ENCODE measurements at regions not wholly inside any gene's neighbourhood (a gene's known extent, or its start where the extent isn't known, plus 50 kb on each side); places are given as distances from the start of the nearest gene placed in this dataset.

- no peak for DNase-seq
Measured at GRCh38 chr3:3745693-3746092, 53.5 kb upstream of the LRRN1 start.

GRCh38 chr3:3744826-3745225 is 54.4 kb upstream of the LRRN1 start:
- DNase-seq: no peak

- DNase-seq: no peak
Measured at GRCh38 chr3:3743754-3744153, 55.5 kb upstream of the LRRN1 start.

GRCh38 chr3:3740061-3740460 is 59.2 kb upstream of the LRRN1 start:
- DNase-seq: no peak

- no peak for DNase-seq
Measured at GRCh38 chr3:3739330-3740060, 59.7 kb upstream of the LRRN1 start.

GRCh38 chr3:3737531-3737930 is 61.7 kb upstream of the LRRN1 start:
- DNase-seq: no peak

GRCh38 chr3:3735919-3736318 is 63.3 kb upstream of the LRRN1 start:
- no peak for DNase-seq

GRCh38 chr3:3734881-3735280 is 64.3 kb upstream of the LRRN1 start:
- DNase-seq: no peak

GRCh38 chr3:3729261-3729660 is 70.0 kb upstream of the LRRN1 start:
- DNase-seq: no peak

- DNase-seq: no peak
Measured at GRCh38 chr3:3726549-3726948, 72.7 kb upstream of the LRRN1 start.

- DNase-seq: no peak
Measured at GRCh38 chr3:3714572-3714971, 84.7 kb upstream of the LRRN1 start.

GRCh38 chr3:3712971-3713370 is 86.3 kb upstream of the LRRN1 start:
- no peak for DNase-seq

- DNase-seq: no peak
Measured at GRCh38 chr3:3708769-3709115, 90.5 kb upstream of the LRRN1 start.

- DNase-seq: no peak
Measured at GRCh38 chr3:3707858-3708768, 91.1 kb upstream of the LRRN1 start.

GRCh38 chr3:3705090-3705775 is 94.0 kb upstream of the LRRN1 start:
- DNase-seq: no peak

GRCh38 chr3:3701949-3702348 is 97.3 kb upstream of the LRRN1 start:
- no peak for DNase-seq

- peak; percentile 42 for DNase-seq
Measured at GRCh38 chr3:3699816-3700633, 99.2 kb upstream of the LRRN1 start.

GRCh38 chr3:3699407-3699806 is 99.8 kb upstream of the LRRN1 start:
- no peak for DNase-seq

- no peak for DNase-seq
Measured at GRCh38 chr3:3696345-3696744, 102.9 kb upstream of the LRRN1 start.

- no peak for DNase-seq
Measured at GRCh38 chr3:3693593-3693992, 105.6 kb upstream of the LRRN1 start.

GRCh38 chr3:3689601-3690375 is 109.4 kb upstream of the LRRN1 start:
- no peak for DNase-seq
